D721Med (cell line): ENCODE measurements at regions not wholly inside any gene's neighbourhood (a gene's known extent, or its start where the extent isn't known, plus 50 kb on each side); places are given as distances from the start of the nearest gene placed in this dataset.
"Not testable (repeated sequence)": the region's sequence is repeated elsewhere in the genome, so short reads cannot be mapped to it uniquely, and the experiment has no call there.

Experiments
- DNase-seq: peaks from one replicate; pipeline ENCODE4 v3.0.0; 2011; ENCODE audit warnings: low spot score; ENCODE audit not compliant: insufficient read length
- FAIRE-seq: peaks from 2 replicates; lab custom pipeline; 2011; peaks lifted over from hg19 to GRCh38; lab: Jason Lieb, UNC
- CTCF ChIP-seq: IDR thresholded peaks from 2 replicates; pipeline ENCODE4 v1.5.1; 2012; ENCODE audit warnings: mild to moderate bottlenecking, control low read depth; ENCODE audit not compliant: insufficient read depth; ENCODE audit errors: missing control alignments

GRCh38 chr4:104549736-104550135 lies 55.0 kb upstream of the CXXC4 start:
- FAIRE-seq, result no peak
- DNase-seq, result no peak
- TF ChIP-seq CTCF, result no peak

GRCh38 chr4:104559502-104559901 lies 64.8 kb upstream of the CXXC4 start:
- DNase-seq (no peak), FAIRE-seq (no peak)
- no peak for TF ChIP-seq CTCF

GRCh38 chr4:104571341-104571740 lies 76.6 kb upstream of the CXXC4 start:
- TF ChIP-seq CTCF, result no peak
- no peak for FAIRE-seq
- DNase-seq, result no peak

- DNase-seq (no peak), FAIRE-seq (no peak)
- no peak for TF ChIP-seq CTCF
Measured at GRCh38 chr4:104574371-104574770, 79.7 kb upstream of the CXXC4 start.

DNA sequence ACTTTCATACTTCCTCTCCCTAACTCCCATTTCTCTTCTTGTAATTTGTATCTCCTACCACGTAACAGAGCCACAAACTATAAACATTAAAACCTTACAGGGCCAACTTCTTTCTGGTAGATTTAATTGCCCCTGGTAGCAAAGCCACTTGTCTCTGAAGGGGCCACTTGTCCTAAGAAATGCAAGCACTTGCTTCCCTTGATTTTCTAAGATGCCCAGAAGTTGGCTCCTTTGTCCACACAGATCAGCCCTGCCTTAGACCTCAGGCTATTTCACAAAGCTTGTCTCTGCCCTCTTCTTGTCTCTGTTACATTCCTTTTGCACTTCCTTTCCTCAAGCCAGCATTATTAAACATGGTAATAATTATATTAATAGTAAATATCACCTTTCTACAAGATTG lies 80.6 kb upstream of the CXXC4 start:
- TF ChIP-seq CTCF, result no peak
- DNase-seq (no peak), FAIRE-seq (no peak)

- no peak for TF ChIP-seq CTCF
- FAIRE-seq (no peak), DNase-seq (no peak)
Measured at GRCh38 chr4:104577405-104577804, 82.7 kb upstream of the CXXC4 start.

GRCh38 chr4:104581476-104581875 lies 86.8 kb upstream of the CXXC4 start:
- FAIRE-seq, DNase-seq: not testable (repeated sequence)

DNA sequence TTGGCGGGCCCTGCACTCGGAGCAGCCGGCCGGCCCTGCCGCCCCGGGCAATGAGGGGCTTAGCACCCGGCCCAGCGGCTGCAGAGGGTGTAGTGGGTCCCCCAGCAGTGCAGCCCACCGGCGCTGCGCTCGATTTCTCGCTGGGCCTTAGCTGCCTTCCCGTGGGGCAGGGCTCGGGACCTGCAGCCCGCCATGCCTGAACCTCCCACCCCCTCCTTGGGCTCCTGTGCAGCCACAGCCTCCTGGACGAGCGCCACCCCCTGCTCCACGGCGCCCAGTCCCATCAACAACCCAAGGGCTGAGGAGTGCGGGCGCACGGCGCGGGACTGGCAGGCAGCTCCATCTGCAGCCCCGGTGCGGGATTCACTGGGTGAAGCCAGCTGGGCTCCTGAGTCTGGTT lies 87.4 kb upstream of the CXXC4 start:
- not testable (repeated sequence) for FAIRE-seq, DNase-seq
